Effector memory CD4-positive, alpha-beta T cell (primary cell): ENCODE measurements at regions not wholly inside any gene's neighbourhood (a gene's known extent, or its start where the extent isn't known, plus 50 kb on each side); places are given as distances from the start of the nearest gene placed in this dataset.

Experiments used
- DNase-seq, 3 donors: peaks; one replicate each; pipeline ENCODE4 v3.0.0-alpha.2; 2020
- H3K27ac ChIP-seq: 2 replicates; pipeline ENCODE4 v1.7.0; 2013; ENCODE audit warnings: mild to moderate bottlenecking, low read length, moderate library complexity; ENCODE audit not compliant: insufficient read depth, poor library complexity, severe bottlenecking
- H3K27me3 ChIP-seq: replicated peaks from 2 replicates; pipeline ENCODE4 v1.7.0; 2013; ENCODE audit warnings: mild to moderate bottlenecking, low read length; ENCODE audit not compliant: insufficient read depth, control insufficient read depth, poor library complexity, severe bottlenecking
- H3K36me3 ChIP-seq: 2 replicates; pipeline ENCODE4 v1.7.0; 2013; ENCODE audit warnings: mild to moderate bottlenecking, low read length, moderate library complexity; ENCODE audit not compliant: control insufficient read depth, insufficient read depth
- H3K4me1 ChIP-seq: 2 replicates; pipeline ENCODE4 v1.7.0; 2013; ENCODE audit warnings: low read length, mild to moderate bottlenecking; ENCODE audit not compliant: control insufficient read depth, insufficient read depth, poor library complexity, severe bottlenecking
- H3K4me3 ChIP-seq: 2 replicates; pipeline ENCODE4 v1.7.0; 2013; ENCODE audit warnings: low read length, low read depth, mild to moderate bottlenecking; ENCODE audit not compliant: insufficient read depth, poor library complexity, severe bottlenecking
- H3K9me3 ChIP-seq: 2 replicates; pipeline ENCODE4 v1.7.0; 2013; ENCODE audit warnings: mild to moderate bottlenecking, low read length, moderate library complexity; ENCODE audit not compliant: control insufficient read depth

DNA sequence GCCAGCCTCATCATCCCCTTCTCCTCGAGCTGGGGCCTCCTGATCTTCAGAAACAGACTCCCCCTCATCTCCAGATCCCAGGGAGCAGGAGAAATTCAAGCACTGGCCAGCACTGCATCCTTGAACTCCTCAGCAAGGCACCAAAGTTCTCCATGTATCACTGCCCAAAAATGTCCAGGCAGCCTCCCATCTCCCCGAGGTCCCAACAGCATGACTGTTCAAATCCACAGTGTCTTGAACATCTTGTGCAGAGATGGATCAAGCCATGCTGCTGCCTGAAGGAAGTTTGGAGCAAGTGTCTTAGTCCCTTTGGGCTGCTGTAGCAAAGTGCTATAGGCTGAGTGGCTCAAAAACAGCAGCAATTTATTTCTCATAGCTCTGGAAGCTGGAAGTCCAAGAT lies 115.5 kb upstream of the GALNT17 start:
- no peak overlapping the region for H3K27ac ChIP-seq
- no peaks in the 10 kb centered on the region for H3K27me3 ChIP-seq
- no peaks in the 10 kb centered on the region for H3K36me3 ChIP-seq
- no peaks in the 10 kb centered on the region for H3K9me3 ChIP-seq
- no peak for DNase-seq
- H3K4me1 ChIP-seq, result no peaks in the 10 kb centered on the region
- no peak overlapping the region for H3K4me3 ChIP-seq

DNA sequence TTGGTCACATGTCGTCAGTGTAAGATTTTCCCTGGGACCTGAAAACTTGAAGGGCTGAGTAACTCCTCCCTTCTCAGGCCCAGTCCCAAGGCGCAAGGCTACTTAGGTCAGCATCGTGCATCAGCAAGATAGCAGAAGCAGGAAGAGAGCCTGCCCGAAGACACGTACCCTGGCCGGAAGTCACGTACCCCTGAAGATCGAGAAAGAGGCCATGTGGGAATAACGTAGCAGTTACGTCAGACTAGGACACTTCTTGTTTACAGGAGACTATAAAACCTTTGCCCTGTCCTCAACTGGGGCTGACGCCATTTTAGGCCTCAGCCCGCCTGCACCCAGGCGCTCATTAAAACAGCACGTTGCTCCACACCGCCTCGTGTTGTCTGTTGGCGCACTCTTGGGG lies 114.3 kb upstream of the GALNT17 start:
- no peaks in the 10 kb centered on the region for H3K27me3 ChIP-seq

DNA sequence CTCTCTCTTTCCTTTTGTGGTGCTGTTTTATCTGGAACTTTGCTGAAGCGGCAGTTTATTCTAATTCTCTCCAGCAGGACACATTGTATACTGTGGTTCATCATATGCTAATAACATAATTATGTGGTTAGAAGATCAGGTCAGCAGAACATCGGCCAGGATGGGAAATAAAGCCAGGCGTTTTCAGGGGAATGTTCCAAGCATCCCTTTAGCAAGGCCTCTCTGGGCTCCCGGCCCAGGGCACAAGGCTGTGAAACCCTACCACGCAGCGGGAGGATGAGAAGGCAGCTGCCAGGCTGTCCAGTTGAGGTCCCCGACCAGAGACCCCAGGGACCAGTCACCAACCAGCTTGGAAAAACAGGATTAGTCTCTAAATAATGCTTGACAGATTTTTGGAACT lies 112.2 kb upstream of the GALNT17 start:
- Histone ChIP-seq H3K9me3 (no peaks in the 10 kb centered on the region), H3K27ac (no peak overlapping the region), H3K4me1 (no peaks in the 10 kb centered on the region), H3K27me3 (no peaks in the 10 kb centered on the region), H3K36me3 (no peaks in the 10 kb centered on the region), H3K4me3 (no peak overlapping the region)
- no peak for DNase-seq

More for the DNA sequence above, 114.3 kb upstream of the GALNT17 start:
- H3K27ac ChIP-seq, result no peak overlapping the region
- no peaks in the 10 kb centered on the region for H3K36me3 ChIP-seq
- no peaks in the 10 kb centered on the region for H3K4me1 ChIP-seq
- DNase-seq, result no peak
- H3K9me3 ChIP-seq, result no peaks in the 10 kb centered on the region
- H3K4me3 ChIP-seq, result no peak overlapping the region

DNA sequence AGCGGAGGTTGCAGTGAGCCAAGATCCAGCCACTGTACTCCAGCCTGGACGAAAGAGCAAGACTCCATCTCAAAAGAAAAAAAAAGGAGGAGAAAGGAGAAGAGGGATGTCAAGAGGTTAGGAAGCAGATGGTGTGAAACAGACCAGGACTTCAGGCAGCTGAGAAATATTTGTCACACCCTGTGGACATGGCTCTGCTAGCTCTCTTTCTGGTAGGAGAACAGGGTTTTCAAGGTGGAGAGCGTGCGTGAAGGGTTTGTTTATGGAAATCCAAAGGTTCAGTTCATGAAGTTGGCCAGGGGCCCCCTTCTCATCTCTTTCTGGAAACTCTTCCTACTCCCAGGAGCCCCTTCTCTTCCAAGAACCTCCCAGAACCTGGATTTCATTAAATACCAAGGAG lies 110.8 kb upstream of the GALNT17 start:
- Histone ChIP-seq H3K4me3 (no peak overlapping the region), H3K27ac (no peak overlapping the region), H3K4me1 (no peaks in the 10 kb centered on the region), H3K9me3 (no peaks in the 10 kb centered on the region), H3K27me3 (no peaks in the 10 kb centered on the region), H3K36me3 (no peaks in the 10 kb centered on the region)
- DNase-seq, result no peak

DNA sequence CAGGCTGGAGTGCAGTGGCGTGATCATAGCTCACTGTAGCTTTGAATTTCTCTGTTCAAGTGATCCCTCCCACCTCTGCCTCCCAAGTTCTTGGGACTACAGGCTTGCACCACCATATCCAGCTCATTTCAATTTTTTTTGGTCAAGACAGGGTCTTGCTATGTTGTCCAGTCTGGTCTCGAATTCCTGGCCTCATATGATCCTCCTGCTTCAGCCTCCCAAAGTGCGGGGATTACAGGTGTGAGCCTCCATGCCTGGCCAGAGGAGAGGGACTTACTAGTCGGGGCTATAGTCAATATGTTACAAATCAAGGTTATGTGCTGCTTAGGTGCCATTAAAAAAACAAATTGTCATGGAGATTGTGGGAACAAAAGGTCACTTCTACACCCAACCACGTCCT lies 105.3 kb upstream of the GALNT17 start:
- Histone ChIP-seq H3K4me1 (no peaks in the 10 kb centered on the region), H3K4me3 (no peak overlapping the region), H3K27me3 (no peaks in the 10 kb centered on the region), H3K9me3 (no peaks in the 10 kb centered on the region), H3K27ac (no peak overlapping the region), H3K36me3 (no peaks in the 10 kb centered on the region)
- DNase-seq, result no peak

DNA sequence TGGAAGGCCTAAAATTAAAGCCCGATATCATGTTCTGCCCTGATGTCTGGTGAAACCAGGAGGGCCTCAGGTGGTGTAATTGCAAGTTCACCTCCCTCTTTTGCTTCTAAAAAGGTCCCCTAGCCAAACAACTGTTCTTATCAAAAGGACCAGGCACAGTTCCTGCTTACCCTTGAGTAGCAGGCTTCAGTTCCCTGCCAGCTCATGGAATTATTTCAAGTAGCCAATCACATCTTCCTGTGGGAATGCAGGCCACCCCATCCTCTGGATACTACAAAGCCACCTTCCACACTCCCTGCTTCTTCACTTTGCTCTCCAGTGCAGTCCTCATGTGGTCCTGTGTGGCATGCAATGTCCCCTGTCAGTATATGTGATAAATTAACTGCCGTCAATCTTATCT lies 97.7 kb upstream of the GALNT17 start:
- no peaks in the 10 kb centered on the region for H3K4me1 ChIP-seq
- no peaks in the 10 kb centered on the region for H3K27me3 ChIP-seq
- no peaks in the 10 kb centered on the region for H3K9me3 ChIP-seq
- H3K36me3 ChIP-seq, result no peaks in the 10 kb centered on the region
- no peak overlapping the region for H3K27ac ChIP-seq
- H3K4me3 ChIP-seq, result no peak overlapping the region
- no peak for DNase-seq

DNA sequence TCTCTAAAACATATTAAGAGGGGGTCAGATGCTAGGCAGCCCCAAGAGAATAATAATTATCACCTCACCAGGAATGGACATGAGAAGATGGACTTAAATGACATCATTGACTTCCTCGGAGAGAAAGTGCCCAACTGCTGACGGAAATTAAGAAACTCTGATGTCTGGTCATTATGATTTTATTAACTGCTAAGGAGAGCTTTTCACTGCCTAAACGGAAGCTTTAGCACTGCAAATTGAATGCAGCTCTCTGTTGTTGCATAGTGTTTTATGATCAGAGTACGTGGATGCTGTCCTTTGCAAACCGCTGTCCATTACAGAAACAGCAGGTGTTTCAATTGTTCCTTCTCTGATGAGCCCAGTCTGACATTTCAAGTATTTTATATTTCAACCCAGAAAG lies 89.4 kb upstream of the GALNT17 start:
- no peaks in the 10 kb centered on the region for H3K4me1 ChIP-seq
- H3K9me3 ChIP-seq, result no peaks in the 10 kb centered on the region
- no peaks in the 10 kb centered on the region for H3K27me3 ChIP-seq
- no peak for DNase-seq
- H3K36me3 ChIP-seq, result no peaks in the 10 kb centered on the region
- no peak overlapping the region for H3K4me3 ChIP-seq
- H3K27ac ChIP-seq, result no peak overlapping the region

DNA sequence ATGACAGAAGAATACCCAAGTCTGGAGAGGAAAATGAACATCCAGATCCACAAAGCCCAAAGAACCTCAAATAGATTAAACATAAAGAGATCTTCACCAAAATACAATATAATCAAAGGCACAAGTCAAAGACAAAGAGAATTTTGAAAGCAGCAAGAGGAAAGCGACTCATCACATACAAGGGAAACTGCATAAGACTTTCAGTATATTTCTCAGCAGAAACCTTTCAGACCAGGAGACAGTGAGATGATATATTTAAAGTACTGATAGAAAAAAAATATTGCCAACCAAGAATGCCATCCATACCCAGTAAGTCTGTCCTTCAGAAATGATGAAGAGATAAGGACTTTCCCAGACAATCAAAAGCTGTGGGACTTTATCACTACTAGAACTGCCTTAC lies 81.5 kb upstream of the GALNT17 start:
- Histone ChIP-seq H3K27ac (no peak overlapping the region), H3K4me1 (no peaks in the 10 kb centered on the region), H3K9me3 (peaks cover 5% of the 10 kb centered on the region), H3K4me3 (no peak overlapping the region), H3K36me3 (no peaks in the 10 kb centered on the region), H3K27me3 (no peaks in the 10 kb centered on the region)
- DNase-seq, result no peak

DNA sequence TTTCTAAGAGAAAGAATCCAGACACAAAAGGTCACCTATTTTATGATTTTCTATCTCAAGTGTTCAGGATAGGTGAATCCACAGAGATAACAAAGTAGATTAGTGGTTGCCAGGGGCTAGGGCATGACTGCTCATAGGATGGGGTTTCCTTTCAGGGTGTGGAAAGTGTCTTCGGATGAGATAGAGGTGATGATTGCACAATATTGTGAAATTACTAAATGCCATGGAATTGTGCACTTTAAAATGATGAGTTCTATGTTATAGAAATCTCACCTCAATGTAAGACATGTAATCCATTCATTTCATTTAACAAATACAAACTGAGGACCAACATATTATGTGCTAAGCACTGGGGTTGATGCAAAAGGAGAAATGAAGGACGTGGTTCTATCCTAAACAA lies 76.4 kb upstream of the GALNT17 start:
- Histone ChIP-seq H3K27me3 (no peaks in the 10 kb centered on the region), H3K9me3 (no peaks in the 10 kb centered on the region), H3K36me3 (no peaks in the 10 kb centered on the region), H3K4me3 (no peak overlapping the region), H3K4me1 (no peaks in the 10 kb centered on the region), H3K27ac (no peak overlapping the region)
- DNase-seq, result no peak

DNA sequence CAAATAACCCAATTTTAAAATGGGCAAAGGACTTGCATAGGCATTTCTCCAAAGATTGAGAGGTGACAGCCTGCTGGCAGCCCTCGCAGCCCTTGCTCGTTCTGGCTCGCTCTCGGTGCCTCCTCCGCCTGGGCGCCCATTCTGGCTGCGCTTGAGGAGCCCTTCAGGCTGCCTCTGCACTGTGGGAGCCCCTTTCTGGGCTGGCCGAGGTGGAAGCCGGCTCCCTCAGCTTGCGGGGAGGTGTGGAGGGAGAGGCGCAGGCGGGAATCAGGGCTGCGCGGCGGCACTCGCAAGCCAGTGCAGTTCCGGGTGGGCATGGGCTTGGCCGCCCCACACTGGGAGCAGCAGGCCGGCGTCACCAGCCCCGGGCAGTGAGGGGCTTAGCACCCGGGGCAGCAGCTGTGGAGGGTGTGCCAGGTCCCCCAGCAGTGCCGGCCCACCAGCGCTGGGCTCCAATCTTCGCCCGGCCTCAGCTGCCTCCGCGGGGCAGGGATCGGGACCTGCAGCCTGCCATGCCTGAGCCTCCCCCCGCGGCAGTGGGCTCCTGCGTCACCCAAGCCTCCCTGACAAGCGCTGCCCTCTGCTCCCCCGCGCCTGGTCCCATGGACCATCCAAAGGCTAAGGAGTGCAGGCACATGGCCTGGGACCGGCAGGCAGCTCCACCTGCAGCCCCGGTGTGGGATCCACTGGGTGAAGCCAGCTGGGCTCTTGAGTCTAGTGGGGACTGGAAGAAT lies 54.0 kb upstream of the GALNT17 start:
- Histone ChIP-seq H3K27ac (no peak overlapping the region), H3K9me3 (no peaks in the 10 kb centered on the region), H3K27me3 (no peaks in the 10 kb centered on the region), H3K4me1 (no peaks in the 10 kb centered on the region), H3K4me3 (no peak overlapping the region), H3K36me3 (no peaks in the 10 kb centered on the region)
- DNase-seq, result no peak
